ENCODE measurements at regions not wholly inside any gene's neighbourhood (a gene's known extent, or its start where the extent isn't known, plus 50 kb on each side); places are given as distances from the start of the nearest gene placed in this dataset.

DNA sequence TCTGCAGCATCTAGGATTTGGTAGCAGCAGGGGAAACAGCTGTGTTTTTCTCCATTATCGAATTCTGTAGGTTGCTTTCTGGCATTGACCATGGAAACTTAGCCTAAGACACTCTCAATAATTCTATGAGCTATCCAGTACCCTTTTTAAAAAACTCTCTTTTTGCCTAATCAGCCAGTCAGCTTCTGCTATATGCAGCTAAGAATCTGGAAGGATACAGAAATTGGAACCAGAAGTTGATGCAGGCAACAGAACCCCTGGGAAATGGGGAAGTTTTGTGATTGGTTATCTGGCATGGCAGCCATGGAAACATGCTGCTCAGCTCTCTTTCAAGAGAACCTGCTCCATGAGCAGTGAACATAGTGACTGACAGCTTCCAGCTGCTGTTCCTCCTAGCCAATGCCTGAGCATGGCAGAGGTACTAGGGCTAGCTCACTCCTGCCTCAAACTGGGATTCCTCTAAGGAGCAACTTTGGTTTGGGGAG lies 417.6 kb upstream of the MAOA start:
- TF ChIP-seq, protein P1, sequence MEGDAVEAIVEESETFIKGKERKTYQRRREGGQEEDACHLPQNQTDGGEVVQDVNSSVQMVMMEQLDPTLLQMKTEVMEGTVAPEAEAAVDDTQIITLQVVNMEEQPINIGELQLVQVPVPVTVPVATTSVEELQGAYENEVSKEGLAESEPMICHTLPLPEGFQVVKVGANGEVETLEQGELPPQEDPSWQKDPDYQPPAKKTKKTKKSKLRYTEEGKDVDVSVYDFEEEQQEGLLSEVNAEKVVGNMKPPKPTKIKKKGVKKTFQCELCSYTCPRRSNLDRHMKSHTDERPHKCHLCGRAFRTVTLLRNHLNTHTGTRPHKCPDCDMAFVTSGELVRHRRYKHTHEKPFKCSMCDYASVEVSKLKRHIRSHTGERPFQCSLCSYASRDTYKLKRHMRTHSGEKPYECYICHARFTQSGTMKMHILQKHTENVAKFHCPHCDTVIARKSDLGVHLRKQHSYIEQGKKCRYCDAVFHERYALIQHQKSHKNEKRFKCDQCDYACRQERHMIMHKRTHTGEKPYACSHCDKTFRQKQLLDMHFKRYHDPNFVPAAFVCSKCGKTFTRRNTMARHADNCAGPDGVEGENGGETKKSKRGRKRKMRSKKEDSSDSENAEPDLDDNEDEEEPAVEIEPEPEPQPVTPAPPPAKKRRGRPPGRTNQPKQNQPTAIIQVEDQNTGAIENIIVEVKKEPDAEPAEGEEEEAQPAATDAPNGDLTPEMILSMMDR (IDR thresholded peaks at IDR 0.05), result no peak
- no peak for TF ChIP-seq POLR2A (IDR thresholded peaks at IDR 0.05)
- no peak overlapping the region for H3K4me3 ChIP-seq
- DNase-seq (no peak), ATAC-seq (no peak)
- no peaks in the 10 kb centered on the region for H3K4me1 ChIP-seq
- 42 to 100% methylated on average over 1 of the region's 1 CpG for WGBS, 2 donors
- H3K36me3 ChIP-seq (replicated peaks in 1 of 2; ENCODE audit: insufficient read depth in 1 of 2, low read depth in 2 of 2), result no peaks in the 10 kb centered on the region
- H3K9me3 ChIP-seq, result no peaks in the 10 kb centered on the region
- H3K27ac ChIP-seq, result no peak overlapping the region
- no peaks in the 10 kb centered on the region for H3K27me3 ChIP-seq
- intact Hi-C loops (cut with DNase I), result no loop called here

GRCh38 chrX:43239356-43239755 lies 416.7 kb upstream of the MAOA start:
- TF ChIP-seq POLR2A (IDR thresholded peaks at IDR 0.05), result no peak
- TF ChIP-seq, protein P1 (IDR thresholded peaks at IDR 0.05), result no peak
- ATAC-seq (no peak), DNase-seq (no peak)
- intact Hi-C loops (cut with DNase I), result no loop called here
- no peaks in the 10 kb centered on the region for H3K36me3 ChIP-seq (replicated peaks in 1 of 2; ENCODE audit: insufficient read depth in 1 of 2, low read depth in 2 of 2)
- H3K27me3 ChIP-seq, result no peaks in the 10 kb centered on the region
- H3K27ac ChIP-seq, result no peak overlapping the region
- H3K4me1 ChIP-seq, result no peaks in the 10 kb centered on the region
- H3K4me3 ChIP-seq, result no peak overlapping the region
- WGBS, 2 donors, result 45 to 46% methylated on average over 2 to 4 of the region's 4 CpGs
- no peaks in the 10 kb centered on the region for H3K9me3 ChIP-seq

- Histone ChIP-seq H3K9me3 (no peaks in the 10 kb centered on the region), H3K27ac (no peak overlapping the region), H3K4me3 (no peak overlapping the region), H3K4me1 (no peaks in the 10 kb centered on the region), H3K27me3 (no peaks in the 10 kb centered on the region), H3K36me3 (replicated peaks in 1 of 2; ENCODE audit: insufficient read depth in 1 of 2, low read depth in 2 of 2) (no peaks in the 10 kb centered on the region)
- intact Hi-C loops (cut with DNase I), result no loop called here
- WGBS, 2 donors, result 73 to 88% methylated on average over 1 of the region's 1 CpG
- ATAC-seq (no peak), DNase-seq (no peak)
- TF ChIP-seq, protein P1 (IDR thresholded peaks at IDR 0.05), result no peak
- TF ChIP-seq POLR2A (IDR thresholded peaks at IDR 0.05), result no peak
Observed at GRCh38 chrX:43255596-43255995, 400.5 kb upstream of the MAOA start.

DNA sequence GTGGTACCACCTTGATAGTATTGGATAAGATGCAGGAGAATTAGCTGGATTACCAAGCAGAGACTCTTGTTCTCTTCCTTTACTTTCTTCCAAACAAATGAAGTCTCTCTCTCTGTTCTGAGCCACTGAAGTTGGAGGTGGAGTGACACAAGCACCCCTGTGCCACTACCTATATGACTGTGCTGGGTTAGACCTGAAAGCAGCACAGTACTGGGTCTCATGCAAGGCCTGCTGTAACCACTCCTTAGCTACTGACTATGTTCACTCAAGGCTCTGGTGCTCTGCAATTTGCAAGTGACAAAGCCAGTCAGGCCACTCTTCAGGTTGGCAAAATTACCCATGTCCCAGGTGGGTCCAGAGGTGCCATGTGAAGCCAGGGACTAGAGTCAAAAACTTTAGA lies 389.6 kb upstream of the MAOA start:
- no peaks in the 10 kb centered on the region for H3K9me3 ChIP-seq
- no peak overlapping the region for H3K27ac ChIP-seq
- no peaks in the 10 kb centered on the region for H3K4me1 ChIP-seq
- no peaks in the 10 kb centered on the region for H3K27me3 ChIP-seq
- no peak for DNase-seq
- no peak overlapping the region for H3K4me3 ChIP-seq
- intact Hi-C loops (cut with DNase I), result no loop called here
- H3K36me3 ChIP-seq (replicated peaks in 1 of 2; ENCODE audit: insufficient read depth in 1 of 2, low read depth in 2 of 2), result no peaks in the 10 kb centered on the region
- no peak for ATAC-seq
- no peak for TF ChIP-seq POLR2A (IDR thresholded peaks at IDR 0.05)
- TF ChIP-seq, protein P1 (IDR thresholded peaks at IDR 0.05), result no peak

DNA sequence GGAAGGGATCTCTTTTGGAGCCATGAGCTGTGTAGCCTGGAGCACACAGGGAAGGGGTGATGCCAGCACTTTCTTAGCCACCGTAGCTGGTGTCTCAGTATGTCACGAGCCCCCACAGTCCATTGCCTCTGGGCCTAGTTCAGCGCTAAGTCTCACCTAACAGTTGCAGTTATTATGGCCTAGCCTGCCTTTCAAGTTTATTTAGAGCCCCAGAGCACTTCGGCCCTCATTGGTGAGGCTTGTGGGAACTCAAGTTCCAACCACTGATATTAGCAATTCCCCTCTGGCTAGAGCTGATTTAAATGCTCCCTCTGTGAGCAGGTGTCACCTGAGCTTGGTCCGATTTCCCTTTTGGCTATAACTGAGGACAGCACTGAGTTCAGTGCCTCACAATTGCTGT lies 388.4 kb upstream of the MAOA start:
- intact Hi-C loops (cut with DNase I), result no loop called here
- Histone ChIP-seq H3K27ac (no peak overlapping the region), H3K4me3 (no peak overlapping the region), H3K4me1 (no peaks in the 10 kb centered on the region), H3K27me3 (no peaks in the 10 kb centered on the region), H3K9me3 (no peaks in the 10 kb centered on the region), H3K36me3 (replicated peaks in 1 of 2; ENCODE audit: insufficient read depth in 1 of 2, low read depth in 2 of 2) (no peaks in the 10 kb centered on the region)
- DNase-seq, result no peak
- ATAC-seq, result no peak
- 57 to 71% methylated on average over 3 of the region's 5 CpGs for WGBS, 2 donors
- TF ChIP-seq, protein P1 (IDR thresholded peaks at IDR 0.05), result no peak
- TF ChIP-seq POLR2A (IDR thresholded peaks at IDR 0.05), result no peak
